Endothelial cell of umbilical vein (primary cell): ENCODE measurements at regions not wholly inside any gene's neighbourhood (a gene's known extent, or its start where the extent isn't known, plus 50 kb on each side); places are given as distances from the start of the nearest gene placed in this dataset.

Source experiments
- BruUV-seq: library from RNA; stranded (reverse); fragments of 400-500 nt; replicated peaks from 2 replicates; lab custom pipeline; 2021; lab: Mats Ljungman, UMichigan
- CTCF ChIA-PET: fragments of 300-600, 350-600 bp; sonication (Branson Sonifier 250); formaldehyde crosslinking; loops from one replicate; lab custom pipeline; 2021; ENCODE audit warnings: antibody characterized with exemption, inconsistent platforms; lab: Charles Lee
- POLR2A ChIA-PET: fragments of 300-600, 350-600 bp; sonication (Branson Sonifier 250); formaldehyde crosslinking; loops from one replicate; lab custom pipeline; 2021; ENCODE audit warnings: antibody characterized with exemption, inconsistent platforms; lab: Charles Lee
- DNase-seq: peaks from one replicate; pipeline ENCODE4 v3.0.0-alpha.2; 2011; ENCODE audit warnings: low read depth, low spot score
- FAIRE-seq: peaks from 2 replicates; lab custom pipeline; 2011; peaks lifted over from hg19 to GRCh38; lab: Jason Lieb, UNC
- H2AFZ ChIP-seq: 2 replicates; pipeline ENCODE4 v1.6.0; 2012; ENCODE audit warnings: low read depth, low read length, control low read depth, inconsistent platforms
- H3K27ac ChIP-seq: 2 replicates; pipeline ENCODE4 v1.5.1; 2011; ENCODE audit warnings: low read depth, mild to moderate bottlenecking, control low read depth, low read length, moderate library complexity; ENCODE audit not compliant: insufficient read depth
- H3K27me3 ChIP-seq, 2 experiments: 2 replicates each; pipeline versions ENCODE4 v1.6.0 to v1.6.1; 2011; ENCODE audit warnings: low read length in 2 of 2, mixed read lengths in 1 of 2; ENCODE audit not compliant: control insufficient read depth in 2 of 2, insufficient read depth in 2 of 2
- H3K36me3 ChIP-seq, 2 experiments: 2 replicates in 1 of 2; 3 replicates in 1 of 2; pipeline ENCODE4 v1.5.1; 2011; ENCODE audit warnings: low read length in 2 of 2, mild to moderate bottlenecking in 1 of 2, moderate library complexity in 1 of 2; ENCODE audit not compliant: control insufficient read depth in 2 of 2, insufficient read depth in 2 of 2; ENCODE audit errors: extremely low read depth in 1 of 2
- H3K4me1 ChIP-seq: 3 replicates; pipeline ENCODE4 v1.5.1; 2011; ENCODE audit warnings: mild to moderate bottlenecking, low read length; ENCODE audit not compliant: control insufficient read depth, insufficient read depth; ENCODE audit errors: extremely low read depth
- H3K4me2 ChIP-seq: 2 replicates; pipeline ENCODE4 v1.6.1; 2011; ENCODE audit warnings: low read length, control low read depth, mixed read lengths; ENCODE audit not compliant: insufficient read depth
- H3K4me3 ChIP-seq, 3 experiments: fragments of 200-600 bp in 1 of 3; sonication (generic), shearing (Covaris generic) in 1 of 3; replicated peaks in 1 of 3; 2 replicates each; pipeline ENCODE4 v1.5.1; 2011 to 2016; ENCODE audit warnings: control low read depth in 3 of 3, low read length in 3 of 3, mild to moderate bottlenecking in 2 of 3, inconsistent platforms in 1 of 3, low read depth in 1 of 3, moderate library complexity in 1 of 3; ENCODE audit not compliant: insufficient read depth in 1 of 3
- H3K79me2 ChIP-seq: 2 replicates; pipeline ENCODE4 v1.6.0; 2012; ENCODE audit warnings: low read length, inconsistent platforms; ENCODE audit not compliant: control insufficient read depth, insufficient read depth
- H3K9ac ChIP-seq: replicated peaks from 2 replicates; pipeline ENCODE3; 2011; ENCODE audit warnings: low read length, control low read depth; ENCODE audit not compliant: insufficient read depth; ENCODE audit errors: extremely low read depth
- H3K9me1 ChIP-seq: replicated peaks from 3 replicates; pipeline ENCODE4 v1.6.0; 2011; ENCODE audit warnings: mild to moderate bottlenecking, low read length; ENCODE audit not compliant: control insufficient read depth, insufficient read depth; ENCODE audit errors: extremely low read depth
- H3K9me3 ChIP-seq: replicated peaks from 2 replicates; pipeline ENCODE4 v1.5.1; 2012; ENCODE audit warnings: low read length, inconsistent platforms; ENCODE audit not compliant: control insufficient read depth, insufficient read depth
- H4K20me1 ChIP-seq: replicated peaks from 2 replicates; pipeline ENCODE3; 2011; ENCODE audit warnings: mild to moderate bottlenecking, low read length; ENCODE audit not compliant: control insufficient read depth, insufficient read depth; ENCODE audit errors: extremely low read depth
- CTCF ChIP-seq, 2 donors: IDR thresholded peaks; 1 replicate in 1 of 2; 2 replicates in 1 of 2; pipeline ENCODE4 v1.5.1; 2011; ENCODE audit warnings: low read length in 2 of 2, mild to moderate bottlenecking in 2 of 2, moderate library complexity in 2 of 2, control low read depth in 1 of 2, inconsistent platforms in 1 of 2, low read depth in 1 of 2; ENCODE audit not compliant: insufficient read depth in 1 of 2; ENCODE audit errors: extremely low read depth in 1 of 2
- JUN ChIP-seq: IDR thresholded peaks from 2 replicates; pipeline ENCODE4 v1.6.1; 2011; ENCODE audit warnings: borderline replicate concordance, low read depth; ENCODE audit not compliant: insufficient read length, insufficient read depth
- MYC ChIP-seq: IDR thresholded peaks from one replicate; pipeline ENCODE4 v1.6.1; 2011; ENCODE audit warnings: mild to moderate bottlenecking, low read depth, low read length
- POLR2A ChIP-seq: IDR thresholded peaks from 2 replicates; pipeline ENCODE4 v1.6.1; 2012; ENCODE audit warnings: low read depth, mild to moderate bottlenecking, control low read depth, low read length
- dilution Hi-C: fragments of 300-500 bp; cut with MboI; formaldehyde crosslinking; loops from one replicate; pipeline ENCODE4 v1.15.0; 2019; ENCODE audit warnings: low sequenced_read_pairs; ENCODE audit not compliant: extremely low pct_ligation_motif_present
- intact Hi-C: fragments of 100-400 bp; cut with micrococcal nuclease; formaldehyde crosslinking; loops from one replicate; pipeline ENCODE4 v1.10.0; 2022

GRCh38 chr1:234961456-234962339, 166.9 kb downstream of the TOMM20 start:
- ChIA-PET POLR2A (no interaction called here), CTCF (interaction anchor here (0.8 to 1.7 kb wide), 5 partner anchors 8 to 364 kb away, joined by 3 to 4 read pairs (median 3); no protein-coding TSS in a partner anchor)
- peak overlapping the region; percentile 32 for H3K4me2 ChIP-seq
- FAIRE-seq (peak; percentile 44), DNase-seq (peak; percentile 68)
- intact Hi-C loops: loop anchor here (1.0 to 2.0 kb wide), 6 partner anchors 9 to 237 kb away; no protein-coding TSS in a partner anchor
- no peaks in the 10 kb centered on the region for H3K36me3 ChIP-seq
- H3K9me1 ChIP-seq: no peaks in the 10 kb centered on the region
- no peak overlapping the region for H3K4me3 ChIP-seq
- dilution Hi-C loops: no loop called here
- no TSS peak for BruUV-seq
- peaks cover 40% of the 10 kb centered on the region for H3K4me1 ChIP-seq
- H3K9ac ChIP-seq: peak overlapping the region; percentile 35
- H3K9me3 ChIP-seq: no peaks in the 10 kb centered on the region
- H2AFZ ChIP-seq: peak overlapping the region; percentile 10
- H3K27me3 ChIP-seq: no peaks in the 10 kb centered on the region
- no peaks in the 10 kb centered on the region for H3K79me2 ChIP-seq
- H3K27ac ChIP-seq: peak overlapping the region; percentile 59
- no peak for TF ChIP-seq JUN
- no peak for TF ChIP-seq POLR2A
- TF ChIP-seq CTCF (IDR thresholded peaks at IDR 0.05; ENCODE audit: extremely low read depth in 1 of 2, insufficient read depth in 1 of 2, low read depth in 1 of 2, low read length in 2 of 2): no peak
- no peak for TF ChIP-seq MYC
- H4K20me1 ChIP-seq: no peaks in the 10 kb centered on the region
